ENCODE measurements at regions not wholly inside any gene's neighbourhood (a gene's known extent, or its start where the extent isn't known, plus 50 kb on each side); places are given as distances from the start of the nearest gene placed in this dataset.

GRCh38 chr1:90834354-90834885 is 117.3 kb upstream of the BARHL2 start:
- TF ChIP-seq SUZ12 (IDR thresholded peaks at IDR 0.05; ENCODE audit: extremely low read depth, insufficient read depth, insufficient read length), result no peak
- TF ChIP-seq YY1 (IDR thresholded peaks at IDR 0.05; ENCODE audit: insufficient read depth, insufficient read length), result no peak
